NCI-H526 treated with DMSO at 0.1 percent for 48 hours (cell line): ENCODE measurements at regions not wholly inside any gene's neighbourhood (a gene's known extent, or its start where the extent isn't known, plus 50 kb on each side); places are given as distances from the start of the nearest gene placed in this dataset.
A peak's percentile ranks its signal among the peaks of the same experiment; 100 is the strongest.
"Not testable (repeated sequence)": the region's sequence is repeated elsewhere in the genome, so short reads cannot be mapped to it uniquely, and the experiment has no call there.

Experiments used
- DNase-seq: peaks from one replicate; lab custom pipeline; 2025; lab: John Stamatoyannopoulos, UW

GRCh38 chr1:144516172-144516571, 54.7 kb upstream of the NBPF15 start:
- DNase-seq: not testable (repeated sequence)

GRCh38 chr1:144516906-144517305, 55.4 kb upstream of the NBPF15 start:
- not testable (repeated sequence) for DNase-seq

GRCh38 chr1:144518439-144518838, 57.0 kb upstream of the NBPF15 start:
- not testable (repeated sequence) for DNase-seq

GRCh38 chr1:144519528-144520189, 58.2 kb upstream of the NBPF15 start:
- DNase-seq: not testable (repeated sequence)

GRCh38 chr1:144523661-144524407, 62.4 kb upstream of the NBPF15 start:
- DNase-seq: peak; percentile 88

- DNase-seq: not testable (repeated sequence)
Measured at GRCh38 chr1:144532156-144532607, 60.5 kb upstream of the PPIAL4F start.

- not testable (repeated sequence) for DNase-seq
Measured at GRCh38 chr1:144533480-144533879, 59.2 kb upstream of the PPIAL4F start.

GRCh38 chr1:144534286-144534685, 58.4 kb upstream of the PPIAL4F start:
- not testable (repeated sequence) for DNase-seq

- DNase-seq: not testable (repeated sequence)
Measured at GRCh38 chr1:144536677-144537076, 56.0 kb upstream of the PPIAL4F start.

- DNase-seq: not testable (repeated sequence)
Measured at GRCh38 chr1:144537234-144537633, 55.5 kb upstream of the PPIAL4F start.

- not testable (repeated sequence) for DNase-seq
Measured at GRCh38 chr1:144538736-144539135, 54.0 kb upstream of the PPIAL4F start.

GRCh38 chr1:144539191-144539960, 53.3 kb upstream of the PPIAL4F start:
- not testable (repeated sequence) for DNase-seq
